Epidermal melanocyte (primary cell): ENCODE measurements at regions not wholly inside any gene's neighbourhood (a gene's known extent, or its start where the extent isn't known, plus 50 kb on each side); places are given as distances from the start of the nearest gene placed in this dataset.

ENCODE experiments used
- DNase-seq: peaks from one replicate; pipeline ENCODE4 v3.0.0; 2011; ENCODE audit warnings: low spot score; ENCODE audit not compliant: insufficient read length

DNA sequence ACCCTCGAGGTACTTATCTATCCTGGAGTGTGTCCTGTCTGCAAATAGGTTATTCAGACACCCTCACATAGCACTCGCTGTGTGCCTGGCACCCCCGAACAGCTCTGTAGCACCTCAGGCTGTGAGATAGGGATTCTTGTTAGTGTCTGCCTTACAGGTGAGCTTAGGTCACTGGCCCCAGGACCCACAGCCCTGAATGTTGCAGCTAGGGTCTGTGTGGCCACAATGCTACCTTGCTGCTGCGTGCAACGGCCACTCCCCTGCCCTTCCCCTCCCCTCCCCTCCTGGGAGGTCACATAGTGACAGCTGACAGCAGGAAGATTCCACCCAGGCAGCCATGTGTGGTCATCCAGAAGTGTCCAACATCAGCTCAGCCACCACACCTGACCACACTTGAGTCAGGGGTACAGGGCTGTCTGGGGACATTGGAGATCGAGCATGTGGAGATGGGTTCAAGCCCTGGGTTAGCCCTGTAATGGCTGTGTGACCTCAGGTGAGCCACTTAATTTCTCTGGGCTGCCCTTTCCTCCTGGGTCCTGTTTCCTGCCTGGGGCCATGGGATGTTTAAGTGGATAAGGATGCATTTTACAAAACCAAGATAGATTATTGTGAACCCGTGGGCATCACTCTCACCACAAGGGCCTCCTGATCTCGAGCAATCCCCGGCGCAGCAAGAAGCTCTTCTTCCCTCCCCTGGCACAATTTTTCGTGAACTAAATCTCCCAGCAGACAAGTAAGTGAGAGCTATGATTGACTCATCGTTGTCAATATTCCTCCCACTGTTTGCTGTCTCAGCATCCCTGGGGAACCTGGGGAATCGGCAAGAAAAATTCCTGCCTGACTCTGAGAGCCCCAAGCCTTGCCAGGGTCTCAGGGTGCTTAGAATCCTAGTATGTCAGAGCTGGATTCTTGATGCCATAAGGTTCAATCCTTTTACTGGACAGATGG is 208.7 kb downstream of the PTPRU start:
- no peak for DNase-seq

GRCh38 chr1:29444081-29444715 is 207.9 kb downstream of the PTPRU start:
- DNase-seq = no peak

- DNase-seq = no peak
These were observed 205.8 kb downstream of the PTPRU start for GRCh38 chr1:29441916-29442668.

DNA sequence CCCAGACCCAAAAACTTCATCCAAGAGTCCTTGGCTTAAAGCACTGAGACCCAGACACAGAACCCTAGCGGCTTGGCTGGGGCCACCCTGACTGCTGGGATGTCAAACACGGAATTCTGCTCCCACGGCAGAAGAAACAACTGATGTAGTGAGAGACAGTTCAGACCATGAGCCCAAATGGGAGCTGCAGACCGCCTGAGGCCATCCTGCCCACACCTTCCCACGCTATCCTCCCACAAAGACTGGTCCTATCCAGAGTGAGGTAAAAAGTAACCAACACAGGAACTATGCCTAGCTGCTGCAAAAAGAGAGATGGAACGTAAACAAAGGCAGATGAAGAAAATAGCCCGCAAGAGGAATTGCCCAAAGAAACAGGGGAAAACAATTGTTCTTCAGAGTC is 203.3 kb downstream of the PTPRU start:
- no peak for DNase-seq

DNA sequence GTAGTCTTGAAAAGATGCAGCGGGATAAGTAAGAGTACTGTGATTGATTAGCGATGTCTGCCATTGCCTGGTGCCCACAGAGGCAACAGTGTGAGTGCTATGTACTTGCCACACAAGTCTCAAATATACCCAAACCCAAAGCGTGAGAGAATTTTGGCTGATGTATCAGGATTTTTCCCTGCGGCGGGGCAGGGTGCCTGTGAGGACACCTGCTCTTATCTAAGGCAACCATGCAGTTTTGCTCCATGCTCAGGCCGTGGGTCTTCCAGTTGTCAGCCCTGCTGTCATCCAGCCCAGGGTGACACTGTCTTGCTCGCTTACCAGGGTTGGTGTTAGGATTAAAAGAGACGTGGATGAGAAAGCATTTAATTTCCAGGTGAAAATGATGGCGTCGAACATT is 202.7 kb downstream of the PTPRU start:
- DNase-seq = no peak

DNA sequence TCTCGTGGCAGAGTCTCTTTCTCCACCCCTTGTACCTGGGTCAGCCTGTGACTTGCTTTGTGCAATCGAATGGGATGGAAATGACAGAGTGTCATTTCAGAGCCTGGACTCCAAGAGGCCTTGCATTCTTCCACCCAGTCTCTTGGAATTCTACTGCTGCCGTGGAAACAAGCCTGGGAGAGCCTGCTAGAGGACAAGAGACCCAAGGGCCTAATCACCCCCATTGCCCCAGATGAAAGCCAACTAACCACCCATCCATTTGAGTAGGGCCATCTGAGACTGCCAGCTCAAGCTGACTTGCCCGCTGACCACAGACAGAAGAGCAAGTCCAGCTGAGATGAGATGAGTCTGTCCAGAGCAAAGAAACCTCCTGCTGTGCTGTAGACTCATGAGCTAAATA is 201.6 kb downstream of the PTPRU start:
- DNase-seq = no peak

GRCh38 chr1:29436181-29436785 is 200.0 kb downstream of the PTPRU start:
- no peak for DNase-seq

DNA sequence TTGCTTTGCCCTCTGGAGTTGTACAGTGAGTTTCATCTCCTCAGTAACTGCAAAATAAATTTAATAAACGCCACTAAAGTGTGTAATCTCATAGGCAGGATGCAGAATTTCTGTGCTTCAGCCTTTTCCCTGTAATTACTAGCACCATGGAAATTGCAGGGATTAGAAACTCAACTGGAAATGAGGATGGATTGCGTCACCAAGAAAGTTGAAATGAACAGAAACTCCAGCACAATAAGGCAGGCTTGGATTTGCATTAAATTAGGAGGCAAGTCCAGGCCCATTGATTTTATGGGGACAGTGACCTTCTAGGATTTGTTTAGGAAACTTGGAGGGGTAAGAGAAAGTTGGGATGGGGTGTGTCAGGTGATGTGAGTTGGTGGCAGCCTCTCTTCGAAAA is 197.5 kb downstream of the PTPRU start:
- DNase-seq = no peak

DNA sequence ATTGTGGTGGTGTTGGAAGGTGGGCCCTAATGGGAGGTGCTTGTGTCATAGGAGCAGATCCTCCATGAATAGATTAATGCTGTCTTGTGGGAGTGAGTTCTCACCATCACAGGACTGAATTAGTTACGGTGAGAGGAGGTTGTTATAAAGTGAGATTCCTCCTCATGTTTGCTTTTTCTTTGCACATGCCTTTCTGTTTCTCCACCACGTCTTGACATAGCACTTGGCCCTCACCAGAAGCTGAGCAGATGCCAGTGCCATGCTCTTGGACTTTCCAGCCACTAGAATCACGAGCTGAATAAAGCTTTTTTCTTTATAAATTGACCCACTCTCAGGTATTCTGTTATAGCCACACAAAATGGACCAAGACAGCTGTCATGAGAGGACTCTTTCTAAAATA is 194.8 kb downstream of the PTPRU start:
- DNase-seq = no peak

DNA sequence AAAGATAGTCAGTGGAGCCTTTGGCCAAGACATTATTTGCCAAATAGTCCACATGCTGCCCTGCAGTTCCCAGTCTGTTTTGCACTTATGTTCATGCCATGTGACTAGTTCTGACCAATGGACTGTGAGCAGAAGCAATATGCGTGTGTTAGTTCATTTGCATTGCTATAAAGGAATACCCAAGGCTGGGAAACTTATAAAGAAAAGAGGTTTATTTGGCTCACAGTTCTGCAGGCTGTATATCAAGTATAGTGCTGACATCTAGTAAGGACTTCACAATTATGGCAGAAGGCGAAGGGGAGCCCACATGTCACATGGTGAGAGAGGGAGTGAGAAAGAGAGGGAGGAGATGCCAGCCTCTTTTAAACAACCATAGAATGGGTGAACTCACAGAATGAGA is 193.3 kb downstream of the PTPRU start:
- DNase-seq = no peak

DNA sequence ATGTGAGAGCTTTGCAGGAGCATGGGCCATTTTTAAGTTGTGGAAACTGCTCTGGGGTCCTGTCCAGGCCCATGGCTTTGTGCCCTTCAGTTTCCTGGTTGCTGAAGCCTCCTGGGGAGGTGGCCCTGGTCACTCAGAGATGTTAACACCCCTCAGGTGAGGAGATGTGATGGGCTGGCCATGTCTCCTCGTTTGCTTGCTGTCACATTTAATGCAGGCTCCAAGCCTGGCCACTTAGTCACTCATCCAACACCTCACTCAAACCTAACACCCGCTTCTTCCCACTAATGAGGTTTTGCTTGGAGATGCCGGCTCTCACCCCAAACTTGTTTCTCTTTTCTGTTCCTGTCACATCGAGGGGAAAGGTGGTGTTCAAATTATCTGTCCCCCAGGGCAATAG is 192.7 kb downstream of the PTPRU start:
- no peak for DNase-seq

- no peak for DNase-seq
These were observed 191.9 kb downstream of the PTPRU start for GRCh38 chr1:29428280-29428615.

DNA sequence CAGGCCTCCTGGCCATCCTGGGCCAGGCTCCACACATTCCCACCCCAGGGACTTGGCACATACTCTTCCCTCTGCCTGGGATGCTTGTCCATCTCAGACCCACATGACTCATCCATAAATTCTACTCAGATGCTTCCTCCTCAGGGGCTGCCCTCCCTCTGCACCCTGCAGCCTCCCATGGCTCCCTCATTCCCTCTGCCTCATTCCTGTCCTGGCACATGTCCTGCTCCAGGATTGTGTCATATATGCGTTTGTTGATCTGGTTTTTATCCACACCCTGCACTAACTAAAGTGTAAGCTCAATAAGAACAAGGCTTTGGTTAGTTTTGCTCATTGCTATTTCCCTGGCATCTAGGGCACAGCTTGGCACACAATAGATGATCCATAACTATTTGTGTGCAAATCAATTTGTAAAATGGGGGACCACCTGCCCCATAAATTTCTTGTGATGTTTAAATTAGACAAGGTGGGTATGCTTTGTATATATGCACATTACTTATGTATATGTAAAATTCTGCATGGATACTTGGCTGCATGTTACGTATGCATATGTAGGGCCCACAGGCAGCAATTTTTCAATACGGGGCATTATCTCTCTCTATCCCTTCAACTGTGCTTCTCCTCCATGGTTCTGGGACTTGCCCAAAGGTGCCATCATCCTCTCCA is 191.4 kb downstream of the PTPRU start:
- DNase-seq = no peak

DNA sequence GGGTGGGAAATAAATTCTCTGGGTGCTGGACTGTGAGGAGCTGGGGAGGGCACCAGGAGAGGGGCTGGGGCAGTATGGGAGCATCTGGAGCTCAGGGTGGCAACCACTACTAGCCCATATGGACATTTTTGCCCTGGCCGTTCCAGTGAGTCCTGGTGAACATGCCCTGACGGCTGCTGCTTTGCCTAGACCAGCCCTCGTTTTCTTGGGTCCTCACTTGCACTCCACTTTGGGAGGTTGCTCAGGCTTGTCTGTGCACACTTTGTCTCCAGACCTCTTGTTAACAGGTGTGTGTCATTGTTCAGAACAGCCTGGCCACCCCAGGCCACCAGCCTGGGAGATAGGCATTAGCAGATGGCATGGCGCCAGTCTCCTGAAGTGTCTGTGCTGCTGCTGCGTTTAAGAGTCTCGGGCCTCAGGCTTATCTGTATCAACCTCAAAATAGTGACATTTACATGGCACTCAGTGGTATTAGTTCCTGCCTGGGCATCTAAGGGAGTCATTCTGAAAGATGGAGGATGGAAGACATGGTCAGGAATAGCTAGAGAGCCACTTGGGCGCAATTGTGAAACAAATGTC is 190.5 kb downstream of the PTPRU start:
- DNase-seq = no peak

- DNase-seq = no peak
These were observed 189.3 kb downstream of the PTPRU start for GRCh38 chr1:29425631-29426030.

DNA sequence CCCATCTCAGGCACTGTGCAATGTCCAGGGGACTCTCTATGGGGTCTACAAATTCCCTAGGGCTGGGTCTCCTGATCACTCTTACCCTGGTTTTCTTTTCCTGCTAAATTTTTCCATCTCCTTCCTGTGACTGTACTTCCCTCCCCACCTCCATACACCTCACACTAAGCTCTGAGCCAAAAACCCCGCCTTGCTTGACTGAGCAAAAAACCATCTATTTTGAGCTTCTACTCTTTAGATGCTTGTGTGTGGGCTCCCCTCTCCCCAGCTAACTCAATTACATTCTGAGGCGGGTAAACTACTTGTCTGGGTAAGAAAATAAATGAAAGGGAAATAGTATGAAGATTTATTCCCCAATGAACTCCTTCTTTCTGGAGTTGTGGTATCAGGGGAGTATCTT is 187.9 kb downstream of the PTPRU start:
- DNase-seq = no peak

- no peak for DNase-seq
These were observed 183.9 kb downstream of the PTPRU start for GRCh38 chr1:29420202-29420601.

DNA sequence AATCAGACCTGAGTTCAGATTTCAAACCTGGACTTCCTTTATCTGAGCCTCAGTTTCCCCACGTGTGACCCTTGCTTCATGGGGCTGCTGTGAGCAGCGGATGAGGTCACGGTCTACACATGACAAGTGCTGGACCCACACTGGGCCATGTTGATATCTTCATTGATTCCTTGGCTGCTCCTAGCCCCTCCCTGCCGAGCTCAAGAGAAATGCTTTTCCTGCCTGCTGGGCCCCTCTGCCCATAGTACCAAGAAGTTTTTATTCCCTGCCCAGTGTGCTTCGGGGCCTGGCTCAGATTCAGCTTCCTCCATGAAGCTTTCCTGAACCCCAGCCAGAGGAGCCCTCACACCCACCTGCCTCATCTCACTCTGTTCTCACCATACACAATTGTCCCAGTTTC is 181.6 kb downstream of the PTPRU start:
- DNase-seq = no peak

GRCh38 chr1:29417147-29417858 is 181.0 kb downstream of the PTPRU start:
- no peak for DNase-seq
